ENCODE measurements at regions not wholly inside any gene's neighbourhood (a gene's known extent, or its start where the extent isn't known, plus 50 kb on each side); places are given as distances from the start of the nearest gene placed in this dataset.

DNA sequence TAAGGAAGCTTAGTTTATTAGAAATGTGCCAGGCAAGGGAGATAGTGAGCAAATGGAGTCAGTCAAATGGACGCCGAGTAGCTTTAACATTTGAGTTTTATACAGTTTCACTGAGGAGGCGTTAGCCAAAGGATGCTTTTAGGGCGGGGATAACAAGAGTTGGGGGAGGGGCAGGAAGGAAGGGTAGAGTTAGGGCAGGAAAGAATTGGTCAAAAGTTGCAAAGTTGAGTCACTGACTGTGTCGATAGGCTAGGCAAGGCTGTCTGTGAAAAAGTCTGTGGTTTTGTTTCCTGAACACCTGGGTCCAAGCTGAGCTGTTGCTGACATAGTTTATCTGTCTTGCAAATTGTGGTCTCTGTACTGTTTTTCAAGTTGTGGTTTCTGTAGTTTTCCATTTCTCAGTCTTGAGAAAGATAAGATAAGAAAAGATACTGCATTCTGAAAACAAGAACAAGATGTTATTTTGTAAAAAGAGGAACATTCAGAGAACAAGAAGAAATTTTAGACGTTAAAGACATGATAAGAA is 62.6 kb upstream of the RESF1 start:
- peaks cover 69% of the 10 kb centered on the region for H3K4me1 ChIP-seq (ENCODE audit: insufficient read depth, low read length)
- H3K36me3 Mint-ChIP-seq (ENCODE audit: low read depth) = peaks cover 61% of the 10 kb centered on the region
- no peaks in the 10 kb centered on the region for H3K27me3 Mint-ChIP-seq
- peak overlapping the region; percentile 71 to 82 for H3K27ac ChIP-seq (ENCODE audit: low read depth in 1 of 2, low read length in 2 of 2)
- peaks cover 22% of the 10 kb centered on the region for H3K9me3 Mint-ChIP-seq
- H3K4me3 ChIP-seq (ENCODE audit: low read length) = no peak overlapping the region
- peaks cover 71 to 74% of the 10 kb centered on the region in 2 experiments for H3K9me3 ChIP-seq (ENCODE audit: control insufficient read depth in 1 of 2, insufficient read depth in 1 of 2, low read length in 2 of 2)
- H3K27me3 ChIP-seq (ENCODE audit: control insufficient read depth in 1 of 2, insufficient read depth in 2 of 2, low read length in 2 of 2) = no peaks in the 10 kb centered on the region
- DNase-seq = peak; percentile 63 to 97 (median 78)
- H3K36me3 ChIP-seq (ENCODE audit: insufficient read depth, low read length) = no peaks in the 10 kb centered on the region
- TF ChIP-seq, protein P1, sequence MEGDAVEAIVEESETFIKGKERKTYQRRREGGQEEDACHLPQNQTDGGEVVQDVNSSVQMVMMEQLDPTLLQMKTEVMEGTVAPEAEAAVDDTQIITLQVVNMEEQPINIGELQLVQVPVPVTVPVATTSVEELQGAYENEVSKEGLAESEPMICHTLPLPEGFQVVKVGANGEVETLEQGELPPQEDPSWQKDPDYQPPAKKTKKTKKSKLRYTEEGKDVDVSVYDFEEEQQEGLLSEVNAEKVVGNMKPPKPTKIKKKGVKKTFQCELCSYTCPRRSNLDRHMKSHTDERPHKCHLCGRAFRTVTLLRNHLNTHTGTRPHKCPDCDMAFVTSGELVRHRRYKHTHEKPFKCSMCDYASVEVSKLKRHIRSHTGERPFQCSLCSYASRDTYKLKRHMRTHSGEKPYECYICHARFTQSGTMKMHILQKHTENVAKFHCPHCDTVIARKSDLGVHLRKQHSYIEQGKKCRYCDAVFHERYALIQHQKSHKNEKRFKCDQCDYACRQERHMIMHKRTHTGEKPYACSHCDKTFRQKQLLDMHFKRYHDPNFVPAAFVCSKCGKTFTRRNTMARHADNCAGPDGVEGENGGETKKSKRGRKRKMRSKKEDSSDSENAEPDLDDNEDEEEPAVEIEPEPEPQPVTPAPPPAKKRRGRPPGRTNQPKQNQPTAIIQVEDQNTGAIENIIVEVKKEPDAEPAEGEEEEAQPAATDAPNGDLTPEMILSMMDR (IDR thresholded peaks at IDR 0.05) = no peak
- CTCF ChIA-PET = interaction anchor here (0.5 to 1.8 kb wide), 4 partner anchors 63 to 244 kb away, joined by 3 to 6 read pairs (median 3); partner anchors contain the start of genes AMN1 and RESF1
- POLR2A ChIA-PET = interaction anchor here (0.5 to 3.6 kb wide), 35 partner anchors 10 to 570 kb away, joined by 3 to 99 read pairs (median 5); partner anchors contain the start of genes AMN1, ETFBKMT, RESF1 and SINHCAF
- H3K4me3 Mint-ChIP-seq = peak overlapping the region; percentile 74
- ATAC-seq (ENCODE audit: poor library complexity) = peak; percentile 96
- peaks cover 47% of the 10 kb centered on the region for H3K4me1 Mint-ChIP-seq (ENCODE audit: low read depth)
- peak overlapping the region; percentile 93 for H3K27ac Mint-ChIP-seq
- intact Hi-C loops (cut with DNase I, micrococcal nuclease) = loop anchor here (1.0 to 10.0 kb wide), 8 partner anchors 21 to 570 kb away; partner anchors contain the start of genes RESF1 (in 2 of the 2), AMN1 (in 1 of the 2), ETFBKMT (in 1 of the 2) and SINHCAF (in 1 of the 2)

DNA sequence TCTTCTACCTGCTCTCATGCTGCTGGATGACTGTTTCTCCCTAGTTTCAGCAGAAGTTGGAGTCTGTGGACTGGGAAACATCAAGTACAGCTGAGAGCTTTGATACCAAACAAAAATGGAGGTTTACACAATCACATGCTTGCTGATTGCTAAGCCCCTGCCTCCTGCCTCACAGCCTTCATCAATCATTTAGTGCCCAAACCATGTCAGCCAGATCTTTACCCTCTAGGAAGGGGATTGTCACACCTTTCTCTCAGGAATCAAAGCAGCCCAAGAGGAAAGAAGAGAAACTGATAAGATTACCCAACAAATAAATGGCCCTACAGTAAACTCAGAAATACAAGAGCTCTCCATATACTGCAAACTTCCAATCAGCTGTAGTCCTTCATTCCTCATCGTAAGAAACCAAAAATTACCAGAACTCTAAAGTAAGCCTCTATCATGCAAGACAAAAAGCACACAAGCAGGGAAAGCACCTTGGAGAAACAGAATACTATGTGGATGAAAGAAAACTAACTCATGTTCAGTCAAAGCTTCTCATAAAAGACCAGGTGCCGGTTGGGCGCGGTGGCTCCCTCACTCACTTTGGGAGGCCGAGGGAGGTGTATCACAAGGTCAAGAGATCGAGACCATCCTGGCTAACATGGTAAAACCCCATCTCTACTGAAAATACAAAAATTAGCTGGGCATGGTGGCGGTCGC is 63.6 kb upstream of the RESF1 start:
- no peak overlapping the region for H3K4me3 ChIP-seq (ENCODE audit: low read length)
- H3K9me3 Mint-ChIP-seq = peaks cover 22% of the 10 kb centered on the region
- TF ChIP-seq, protein P1 (IDR thresholded peaks at IDR 0.05) = no peak
- peaks cover 70% of the 10 kb centered on the region for H3K36me3 Mint-ChIP-seq (ENCODE audit: low read depth)
- peak overlapping the region; percentile 71 to 82 for H3K27ac ChIP-seq (ENCODE audit: low read depth in 1 of 2, low read length in 2 of 2)
- H3K27me3 Mint-ChIP-seq = no peaks in the 10 kb centered on the region
- peaks cover 78% of the 10 kb centered on the region for H3K4me1 ChIP-seq (ENCODE audit: insufficient read depth, low read length)
- intact Hi-C loops (cut with DNase I, micrococcal nuclease) = loop anchor here (1.0 to 10.0 kb wide), 8 partner anchors 20 to 569 kb away; partner anchors contain the start of genes RESF1 (in 2 of the 2), AMN1 (in 1 of the 2), ETFBKMT (in 1 of the 2) and SINHCAF (in 1 of the 2)
- peak overlapping the region; percentile 69 for H3K4me3 Mint-ChIP-seq
- ChIA-PET CTCF (interaction anchor here (1.2 to 1.8 kb wide), 3 partner anchors 64 to 243 kb away, joined by 3 to 6 read pairs (median 3); partner anchors contain the start of genes AMN1 and RESF1), POLR2A (interaction anchor here (0.6 to 3.6 kb wide), 33 partner anchors 13 to 569 kb away, joined by 3 to 99 read pairs (median 4); partner anchors contain the start of genes AMN1, ETFBKMT, RESF1 and SINHCAF)
- H3K27me3 ChIP-seq (ENCODE audit: control insufficient read depth in 1 of 2, insufficient read depth in 2 of 2, low read length in 2 of 2) = no peaks in the 10 kb centered on the region
- peak overlapping the region; percentile 93 for H3K27ac Mint-ChIP-seq
- DNase-seq (peak in 2 of 14 experiments; percentile 24 to 27), ATAC-seq (ENCODE audit: poor library complexity) (no peak)
- peaks cover 65 to 74% of the 10 kb centered on the region in 2 experiments for H3K9me3 ChIP-seq (ENCODE audit: control insufficient read depth in 1 of 2, insufficient read depth in 1 of 2, low read length in 2 of 2)
- H3K36me3 ChIP-seq (ENCODE audit: insufficient read depth, low read length) = no peaks in the 10 kb centered on the region
- peaks cover 56% of the 10 kb centered on the region for H3K4me1 Mint-ChIP-seq (ENCODE audit: low read depth)

Data from CD4-positive, alpha-beta T cell (primary cell).